ENCODE measurements at regions not wholly inside any gene's neighbourhood (a gene's known extent, or its start where the extent isn't known, plus 50 kb on each side); places are given as distances from the start of the nearest gene placed in this dataset.

DNA sequence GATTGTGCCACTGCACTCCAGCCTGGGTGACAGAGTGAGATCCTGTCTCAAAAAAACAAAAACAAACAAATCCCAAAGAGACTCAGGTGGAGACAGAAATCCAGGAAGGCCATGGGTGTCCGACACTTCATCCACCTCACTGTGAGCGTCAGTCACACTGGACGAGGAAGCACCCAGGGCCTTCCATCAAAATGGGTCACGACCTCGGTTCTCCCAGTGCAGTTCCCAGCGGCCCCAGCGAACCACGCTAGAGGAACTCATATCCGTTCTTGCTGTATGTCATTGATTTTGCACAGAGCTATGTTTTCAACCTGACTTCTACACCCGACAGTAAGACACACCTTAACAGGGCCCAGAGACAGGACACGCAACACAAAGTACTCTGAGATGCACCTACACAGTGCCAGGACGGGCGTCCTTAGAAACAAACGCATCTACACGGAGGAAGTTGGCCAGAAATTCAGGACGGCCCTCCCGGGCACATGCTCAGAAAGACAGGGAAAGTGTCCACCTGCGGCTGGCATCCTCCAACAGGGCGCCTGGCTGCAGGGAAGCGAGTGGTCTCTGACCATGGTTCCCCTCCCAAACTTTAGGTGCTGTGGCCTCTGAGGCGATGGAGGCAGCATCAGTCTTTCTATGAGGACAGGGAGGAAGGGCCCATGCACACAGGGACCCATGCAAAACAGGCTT lies 410.5 kb downstream of the CTTN start:
- no peak for DNase-seq

DNA sequence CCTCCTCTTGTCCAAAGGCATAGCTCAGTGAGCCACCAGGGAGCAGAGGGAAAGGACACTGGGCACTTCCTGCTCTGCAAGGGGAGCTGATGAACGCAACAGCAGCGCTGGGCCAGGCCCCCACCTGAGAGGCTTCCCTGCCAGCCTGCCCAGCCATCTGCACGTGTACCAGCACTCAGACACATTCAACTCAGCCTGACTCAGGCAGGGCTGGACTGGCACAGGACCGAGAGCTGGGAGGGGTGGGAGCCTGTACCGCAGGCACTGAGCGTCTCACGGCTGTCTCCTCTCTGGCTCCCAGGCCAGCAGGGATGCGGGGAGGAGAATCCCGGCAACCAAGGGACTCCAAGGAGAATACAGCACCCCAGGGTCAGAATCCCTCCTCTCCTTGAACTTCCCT lies 411.8 kb downstream of the CTTN start:
- DNase-seq = no peak

DNA sequence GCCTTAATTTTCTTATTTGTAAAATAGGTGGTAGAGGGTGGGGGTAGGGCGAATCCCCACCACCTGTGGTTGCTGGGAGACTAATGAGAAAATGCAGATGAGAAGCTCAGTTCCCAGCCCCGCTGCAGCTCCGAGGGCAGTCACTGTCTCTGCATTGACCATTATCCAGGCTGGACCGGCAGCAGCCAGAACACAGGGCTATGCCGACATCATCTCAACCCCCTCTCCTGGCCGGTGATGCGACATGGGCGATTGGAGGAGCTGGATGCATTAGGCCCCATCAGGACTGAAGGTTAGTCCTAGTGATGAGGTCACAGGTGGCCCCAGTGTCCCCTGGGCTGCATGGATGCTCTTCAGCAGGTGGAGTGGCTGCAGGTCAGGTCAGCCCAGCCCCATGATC lies 412.4 kb downstream of the CTTN start:
- DNase-seq = no peak

DNA sequence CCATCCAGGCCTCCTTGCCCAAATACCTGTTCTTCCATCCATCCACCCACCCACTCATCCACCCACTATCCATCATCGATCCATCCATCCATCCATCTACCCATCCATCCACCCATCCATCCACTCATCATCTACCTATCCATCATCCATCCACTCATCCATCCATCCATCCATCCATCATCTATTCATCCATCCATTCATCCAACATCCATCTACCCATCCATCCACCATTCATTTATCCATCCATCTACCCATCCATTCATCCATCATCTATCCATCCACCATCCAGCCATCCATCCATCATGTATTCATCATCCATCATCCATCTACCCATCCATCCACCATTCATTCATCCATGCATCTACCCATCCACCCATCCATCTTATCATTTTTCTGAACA lies 413.2 kb downstream of the CTTN start:
- no peak for DNase-seq

DNA sequence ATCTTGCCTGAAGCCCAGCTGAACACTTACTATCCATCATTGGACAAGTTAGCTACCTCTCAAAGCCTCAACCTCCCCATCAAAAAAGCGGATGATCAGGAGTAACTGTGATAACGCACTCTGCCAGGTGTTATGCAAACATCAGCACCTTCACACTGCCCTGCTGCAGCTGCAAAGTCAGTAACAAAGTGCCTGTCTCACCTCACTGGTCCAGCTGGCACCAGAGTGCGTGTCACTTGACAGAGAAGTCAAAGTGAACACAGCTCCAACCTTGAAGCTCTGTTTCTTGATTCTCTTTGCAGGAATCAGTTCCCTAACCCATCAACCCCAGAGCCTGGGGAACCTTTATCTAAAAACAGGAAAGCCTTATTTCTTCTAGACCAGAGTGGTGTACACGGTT lies 413.6 kb downstream of the CTTN start:
- no peak for DNase-seq

- DNase-seq = no peak
Measured at GRCh38 chr11:70812472-70812871, 414.1 kb downstream of the CTTN start.

GRCh38 chr11:70813651-70814050 lies 415.3 kb downstream of the CTTN start:
- no peak for DNase-seq

DNA sequence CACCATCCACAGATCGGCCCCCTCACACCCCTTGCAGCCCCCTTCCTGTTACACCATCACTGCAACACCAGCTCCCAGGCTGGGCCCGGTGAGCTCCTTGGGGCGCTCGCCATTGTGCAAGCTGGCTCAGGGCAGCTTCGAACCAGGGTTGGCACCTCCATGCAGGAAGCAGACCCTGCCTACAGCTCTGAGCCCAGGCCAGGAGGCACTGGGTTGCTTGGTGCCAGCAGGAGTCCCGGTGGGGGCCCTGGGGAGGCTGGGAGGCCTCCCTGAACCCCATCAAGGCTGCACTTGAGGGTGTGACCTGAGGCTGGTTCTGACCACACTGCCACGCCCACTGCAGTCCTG lies 417.1 kb downstream of the CTTN start:
- no peak for DNase-seq

DNA sequence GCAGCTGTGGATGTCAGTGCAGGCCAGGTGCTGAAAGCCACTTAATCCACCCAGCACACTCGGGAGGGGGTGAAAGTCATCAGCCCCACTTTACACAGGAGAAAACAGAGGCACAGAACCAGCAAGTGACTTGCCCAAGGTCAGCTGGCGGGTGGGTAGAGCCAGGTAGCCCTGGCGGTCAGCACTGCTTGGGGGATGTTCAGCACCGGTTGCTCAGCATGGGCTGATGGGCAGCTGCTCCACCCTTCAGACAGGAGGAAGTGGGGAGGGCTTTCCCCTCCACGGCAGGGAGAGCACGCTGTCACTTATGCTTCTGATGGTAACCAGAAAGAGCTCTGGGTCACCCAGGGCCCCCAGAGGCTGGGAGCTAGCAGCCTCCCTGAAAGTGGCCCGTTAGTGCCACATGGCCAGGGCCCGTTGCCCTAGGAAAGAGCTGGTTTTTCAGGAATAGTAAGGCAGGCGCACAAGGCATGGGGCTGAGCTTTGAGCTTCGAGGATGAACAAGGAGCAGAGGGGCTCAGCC lies 417.9 kb downstream of the CTTN start:
- no peak for DNase-seq

DNA sequence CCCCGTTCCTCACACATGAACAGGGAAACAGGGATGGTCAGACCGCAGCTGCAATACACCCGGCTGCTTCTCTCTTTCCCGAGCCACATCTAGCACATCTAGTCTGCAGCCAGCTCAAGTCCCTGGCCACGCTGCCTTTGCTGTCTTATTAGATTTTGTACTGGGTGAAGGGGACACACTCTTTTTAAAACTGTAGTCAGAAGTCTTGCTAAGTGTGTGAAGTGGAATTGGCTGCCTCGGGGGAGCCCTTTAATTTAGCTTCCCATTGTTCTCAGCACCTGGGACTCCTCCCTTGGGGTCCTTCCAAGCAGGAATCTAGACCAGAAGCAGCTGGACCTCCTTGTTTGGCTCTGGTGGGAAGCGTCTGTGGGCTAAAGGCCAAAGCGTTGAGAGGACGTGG lies 420.0 kb downstream of the CTTN start:
- DNase-seq = no peak

GRCh38 chr11:70819022-70819421 lies 420.7 kb downstream of the CTTN start:
- DNase-seq = no peak

GRCh38 chr11:70820311-70820710 lies 422.0 kb downstream of the CTTN start:
- no peak for DNase-seq

- DNase-seq = no peak
Measured at GRCh38 chr11:70820712-70821111, 422.4 kb downstream of the CTTN start.

GRCh38 chr11:70823771-70824170 lies 425.4 kb downstream of the CTTN start:
- DNase-seq = no peak

DNA sequence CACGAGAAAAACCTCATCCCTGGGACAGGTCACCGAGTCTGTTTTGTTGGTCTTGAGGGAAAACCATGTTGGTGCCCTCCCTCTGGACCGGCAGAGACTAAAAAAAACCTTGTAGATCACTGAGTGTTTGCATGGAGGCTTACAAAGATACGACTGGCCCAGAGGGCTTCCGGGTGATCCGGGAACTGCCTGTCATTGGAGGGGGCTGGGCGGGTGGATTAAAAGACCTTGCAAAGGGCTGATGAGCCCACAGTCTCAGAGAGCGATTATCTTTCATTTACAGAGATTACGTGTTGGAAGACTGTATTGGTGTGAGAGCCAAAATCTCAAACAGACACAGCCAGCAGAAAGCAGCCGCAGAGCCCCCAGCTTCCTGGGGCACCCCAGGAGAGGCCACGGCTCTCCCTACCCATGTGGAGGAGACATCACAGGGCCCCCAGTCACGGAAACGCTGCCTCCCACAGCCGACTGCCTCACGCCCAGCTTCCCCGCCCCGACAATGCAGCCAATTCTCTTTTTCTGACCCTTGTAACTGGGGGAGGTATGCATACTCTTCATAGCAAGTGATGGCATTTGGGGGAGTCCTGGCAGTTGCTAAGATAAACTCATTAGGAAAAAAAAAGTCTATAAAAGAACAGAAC lies 426.4 kb downstream of the CTTN start:
- DNase-seq = no peak

- DNase-seq = no peak
Measured at GRCh38 chr11:70825893-70826540, 426.4 kb downstream of the SHANK2 start.

DNA sequence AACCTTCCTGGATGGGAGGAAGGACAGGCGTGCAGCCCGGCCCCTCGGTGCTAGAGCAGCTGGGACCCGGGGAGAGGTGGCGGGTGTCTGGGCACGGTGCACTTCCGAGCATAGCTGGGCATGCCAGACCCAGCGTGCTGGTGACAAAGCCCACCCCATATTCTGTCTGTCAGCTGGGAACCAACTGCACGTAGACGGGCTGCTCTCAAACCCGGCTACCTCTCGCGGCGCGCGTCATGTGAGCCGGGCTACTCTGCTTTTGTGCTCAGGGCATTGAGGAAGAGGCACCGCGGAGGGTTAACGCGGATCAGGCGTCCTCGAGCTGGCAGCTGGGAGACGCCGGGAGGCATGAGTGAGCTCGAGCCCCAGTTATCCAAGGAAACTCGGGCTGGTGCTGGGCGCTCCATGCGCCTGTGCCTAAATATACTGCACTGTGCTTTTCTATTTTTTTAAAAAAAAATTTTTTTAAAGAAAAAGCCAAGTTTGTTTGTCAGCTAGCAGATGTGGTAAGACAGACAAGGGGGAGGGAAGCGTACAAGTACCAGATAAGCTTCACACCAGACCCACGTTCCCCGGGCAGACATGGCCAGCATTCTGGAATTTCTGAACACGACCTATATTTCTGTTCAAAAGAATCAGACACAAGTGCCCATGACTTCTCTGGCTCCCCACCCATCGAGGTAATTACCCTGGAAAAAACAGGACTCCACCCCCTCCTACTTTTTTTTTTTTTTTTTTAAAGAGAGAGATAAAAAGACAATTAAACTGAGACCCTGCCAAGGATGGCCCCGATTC lies 425.6 kb downstream of the SHANK2 start:
- DNase-seq = peak; percentile 81

- no peak for DNase-seq
Measured at GRCh38 chr11:70828593-70829082, 423.7 kb downstream of the SHANK2 start.

DNA sequence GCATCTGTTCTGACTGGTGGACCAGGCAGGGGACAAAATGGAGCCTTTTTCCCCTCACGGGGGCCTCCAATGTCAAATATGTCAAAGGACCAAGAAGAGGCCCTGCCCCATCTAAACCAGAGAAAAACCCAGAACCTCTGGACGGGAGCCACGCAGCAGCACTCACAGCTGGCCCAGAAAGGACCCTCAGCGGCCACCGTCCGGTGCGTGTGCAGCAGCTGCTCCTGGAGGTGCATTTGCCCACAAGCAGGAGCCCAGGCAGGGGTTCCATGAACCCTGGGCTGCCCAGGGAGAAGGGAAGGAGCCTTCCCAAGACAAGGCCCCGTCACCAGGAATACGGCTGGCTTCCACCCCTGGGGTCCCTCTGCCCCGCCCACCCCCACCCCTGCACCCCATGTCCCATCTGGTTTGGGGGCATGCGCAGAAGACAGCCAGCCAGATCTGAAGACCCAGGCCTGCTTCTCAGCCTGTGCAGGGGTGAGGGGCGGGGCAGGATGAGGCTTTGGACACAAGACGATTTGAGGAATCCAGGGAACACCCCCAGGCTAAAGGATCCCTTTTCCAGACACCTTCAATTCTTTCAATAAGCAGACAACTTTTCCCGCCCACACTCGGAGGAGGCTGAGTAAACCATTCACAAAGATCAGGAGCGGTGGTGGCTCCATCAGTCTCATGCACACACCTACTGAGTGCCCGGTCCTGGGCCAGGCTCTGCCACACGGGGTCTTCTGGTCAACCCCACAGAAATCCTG lies 423.1 kb downstream of the SHANK2 start:
- DNase-seq = no peak

GRCh38 chr11:70829886-70830272 lies 422.5 kb downstream of the SHANK2 start:
- no peak for DNase-seq

DNA sequence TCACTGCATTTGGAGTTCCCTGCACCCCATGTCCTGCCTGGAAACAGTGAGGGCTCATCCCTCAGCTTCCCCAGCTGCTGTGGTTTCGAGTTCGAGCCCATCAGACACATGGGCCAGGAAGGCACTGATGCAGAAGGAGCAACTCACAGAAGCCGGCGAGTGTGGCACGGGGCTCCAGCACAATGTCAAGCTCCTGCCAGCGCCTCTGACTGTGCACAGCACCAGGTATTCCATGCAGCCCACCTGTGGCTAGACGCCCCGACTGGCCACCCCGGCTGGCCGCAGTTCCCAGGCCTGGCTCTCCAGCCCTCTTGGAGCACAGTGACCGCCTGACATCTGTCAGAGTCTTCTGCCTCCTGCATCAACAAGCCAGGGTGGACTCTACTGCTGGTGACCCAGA lies 419.4 kb downstream of the SHANK2 start:
- DNase-seq = no peak

DNA sequence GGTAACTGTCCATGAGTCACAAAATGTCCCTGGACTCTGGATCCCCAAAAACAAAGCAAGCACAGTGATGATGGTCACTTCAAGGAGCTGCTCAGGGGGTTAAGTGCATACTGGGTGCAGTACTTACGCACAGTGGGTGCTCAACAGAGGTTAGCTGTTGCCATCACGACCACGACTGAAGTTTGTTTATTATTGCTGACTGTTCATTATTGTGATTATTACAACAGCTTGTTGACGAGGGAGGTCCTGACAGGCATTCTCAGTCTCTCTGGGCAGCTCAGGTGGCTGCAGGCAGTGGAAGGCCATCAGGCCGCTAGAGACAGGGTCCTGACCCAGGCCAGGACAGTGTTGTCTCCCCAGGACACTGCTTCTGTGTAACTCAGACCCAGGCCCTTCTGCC lies 418.8 kb downstream of the SHANK2 start:
- no peak for DNase-seq
